AG04450 (cell line): ENCODE measurements at regions not wholly inside any gene's neighbourhood (a gene's known extent, or its start where the extent isn't known, plus 50 kb on each side); places are given as distances from the start of the nearest gene placed in this dataset.

ENCODE experiments used
- CTCF ChIA-PET: fragments of 300-600, 350-600 bp; formaldehyde crosslinking; extraction: SDS; loops from one replicate; lab custom pipeline; 2022; ENCODE audit warnings: antibody characterized with exemption, inconsistent platforms; lab: Charles Lee
- POLR2A ChIA-PET: fragments of 350-600 bp; formaldehyde crosslinking; extraction: SDS; loops from one replicate; lab custom pipeline; 2021; ENCODE audit warnings: antibody characterized with exemption, inconsistent platforms; lab: Yijun Ruan, JAX
- DNase-seq: peaks from one replicate; pipeline ENCODE4 v3.0.0-alpha.2; 2011; ENCODE audit warnings: low read depth, low spot score
- H3K27ac ChIP-seq: one replicate; pipeline ENCODE4 v1.5.1; 2012; ENCODE audit warnings: low read depth, low read length, control low read depth
- H3K27me3 ChIP-seq: one replicate; pipeline ENCODE4 v1.6.0; 2012; ENCODE audit warnings: low read length; ENCODE audit not compliant: control insufficient read depth, insufficient read depth
- H3K4me3 ChIP-seq: 2 replicates; pipeline ENCODE4 v1.5.1; 2011; ENCODE audit warnings: mild to moderate bottlenecking, low read depth, low read length, control low read depth
- H3K9me3 ChIP-seq: 2 replicates; pipeline ENCODE4 v1.5.1; 2012; ENCODE audit warnings: low read length; ENCODE audit not compliant: control insufficient read depth, insufficient read depth
- TF ChIP-seq, protein P1 (sequence below): IDR thresholded peaks from 2 replicates; pipeline ENCODE4 v1.5.1; 2011; ENCODE audit warnings: low read depth, low read length, control low read depth, inconsistent platforms

DNA sequence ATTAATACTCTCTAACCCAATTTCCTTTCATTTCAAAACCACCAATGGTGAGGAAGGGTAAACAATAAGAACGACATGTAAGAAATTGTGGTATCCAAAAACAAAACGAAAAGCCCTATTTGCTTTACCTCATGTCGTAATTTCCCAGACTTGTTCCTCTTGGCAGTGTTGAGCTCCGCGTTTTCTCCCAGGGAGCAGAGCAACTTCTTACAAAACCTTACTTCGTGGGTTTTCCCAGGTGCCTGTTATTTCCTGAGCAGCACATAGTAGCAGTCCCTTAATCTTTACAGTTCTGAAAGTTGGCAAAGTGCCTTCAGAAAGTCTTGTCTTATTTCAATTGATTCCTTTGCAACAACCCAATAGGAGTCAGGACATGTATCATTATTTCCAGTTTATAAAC, 207.9 kb upstream of the MARCKS start:
- no peak overlapping the region for H3K27ac ChIP-seq
- no peak overlapping the region for H3K4me3 ChIP-seq
- no peaks in the 10 kb centered on the region for H3K9me3 ChIP-seq
- no peak for DNase-seq
- TF ChIP-seq, protein P1, sequence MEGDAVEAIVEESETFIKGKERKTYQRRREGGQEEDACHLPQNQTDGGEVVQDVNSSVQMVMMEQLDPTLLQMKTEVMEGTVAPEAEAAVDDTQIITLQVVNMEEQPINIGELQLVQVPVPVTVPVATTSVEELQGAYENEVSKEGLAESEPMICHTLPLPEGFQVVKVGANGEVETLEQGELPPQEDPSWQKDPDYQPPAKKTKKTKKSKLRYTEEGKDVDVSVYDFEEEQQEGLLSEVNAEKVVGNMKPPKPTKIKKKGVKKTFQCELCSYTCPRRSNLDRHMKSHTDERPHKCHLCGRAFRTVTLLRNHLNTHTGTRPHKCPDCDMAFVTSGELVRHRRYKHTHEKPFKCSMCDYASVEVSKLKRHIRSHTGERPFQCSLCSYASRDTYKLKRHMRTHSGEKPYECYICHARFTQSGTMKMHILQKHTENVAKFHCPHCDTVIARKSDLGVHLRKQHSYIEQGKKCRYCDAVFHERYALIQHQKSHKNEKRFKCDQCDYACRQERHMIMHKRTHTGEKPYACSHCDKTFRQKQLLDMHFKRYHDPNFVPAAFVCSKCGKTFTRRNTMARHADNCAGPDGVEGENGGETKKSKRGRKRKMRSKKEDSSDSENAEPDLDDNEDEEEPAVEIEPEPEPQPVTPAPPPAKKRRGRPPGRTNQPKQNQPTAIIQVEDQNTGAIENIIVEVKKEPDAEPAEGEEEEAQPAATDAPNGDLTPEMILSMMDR: no peak
- no peaks in the 10 kb centered on the region for H3K27me3 ChIP-seq
- POLR2A ChIA-PET: no interaction called here
- CTCF ChIA-PET: no interaction called here

DNA sequence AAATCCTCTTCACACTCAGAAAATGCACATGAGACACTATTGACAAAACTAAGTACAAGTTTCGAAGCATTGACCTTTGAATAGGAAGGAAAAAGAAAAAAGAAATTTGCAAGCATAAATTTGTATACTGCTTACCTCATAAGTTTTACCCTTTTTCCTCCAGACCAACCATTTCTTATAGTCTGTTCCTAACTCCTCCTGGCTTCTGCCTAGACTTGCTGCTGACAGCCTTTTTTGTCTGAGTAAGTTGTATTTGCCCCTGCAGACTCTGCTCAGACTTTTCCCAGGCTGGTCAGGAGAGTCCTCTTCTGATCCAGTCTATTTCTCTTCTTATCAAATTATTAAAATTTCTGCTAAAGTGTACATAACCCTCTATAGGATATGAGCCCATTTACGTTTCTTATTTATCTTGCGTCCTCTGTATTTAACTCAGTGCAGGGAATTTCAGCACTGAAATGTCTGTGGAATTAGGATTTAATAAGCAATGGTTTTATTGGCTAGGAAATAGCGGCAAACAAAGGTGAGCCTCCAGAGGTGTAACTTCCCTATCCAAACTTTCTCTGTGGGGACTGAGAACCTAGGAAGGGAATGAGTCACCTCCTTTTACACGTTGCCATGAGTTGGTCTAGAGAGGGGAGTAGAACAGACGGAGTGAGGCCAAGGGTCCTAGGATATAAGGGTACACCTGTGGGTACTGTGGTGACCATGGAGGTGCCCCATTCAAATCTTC, 207.1 kb upstream of the MARCKS start:
- no peaks in the 10 kb centered on the region for H3K27me3 ChIP-seq

DNA sequence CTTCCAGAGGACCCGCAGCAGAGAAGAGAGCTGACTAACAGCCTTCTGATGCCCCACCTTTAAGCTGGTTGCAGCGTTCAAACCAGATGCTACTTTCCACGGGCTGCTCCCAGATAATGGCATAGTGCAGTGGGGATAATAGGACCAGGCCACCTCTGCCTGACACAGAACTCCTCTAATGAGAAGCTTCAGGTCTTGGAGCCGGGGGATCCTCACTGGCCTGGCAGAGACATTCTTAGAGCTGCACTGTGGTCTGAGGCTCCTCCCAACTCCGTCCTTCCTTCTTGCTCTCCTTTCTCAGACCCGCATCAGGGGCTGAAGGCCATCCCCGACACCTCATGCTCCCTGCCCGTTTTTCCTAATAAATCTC, 206.6 kb upstream of the MARCKS start:
- POLR2A ChIA-PET: no interaction called here
- no peak for DNase-seq
- no peaks in the 10 kb centered on the region for H3K27me3 ChIP-seq
- CTCF ChIA-PET: no interaction called here
- H3K9me3 ChIP-seq: no peaks in the 10 kb centered on the region
- TF ChIP-seq, protein P1: no peak
- H3K4me3 ChIP-seq: no peak overlapping the region
- no peak overlapping the region for H3K27ac ChIP-seq

More for the DNA sequence above, 207.1 kb upstream of the MARCKS start:
- Histone ChIP-seq H3K4me3 (no peak overlapping the region), H3K9me3 (no peaks in the 10 kb centered on the region), H3K27ac (no peak overlapping the region)
- DNase-seq: no peak
- TF ChIP-seq, protein P1: no peak
- POLR2A ChIA-PET: no interaction called here
- CTCF ChIA-PET: no interaction called here

DNA sequence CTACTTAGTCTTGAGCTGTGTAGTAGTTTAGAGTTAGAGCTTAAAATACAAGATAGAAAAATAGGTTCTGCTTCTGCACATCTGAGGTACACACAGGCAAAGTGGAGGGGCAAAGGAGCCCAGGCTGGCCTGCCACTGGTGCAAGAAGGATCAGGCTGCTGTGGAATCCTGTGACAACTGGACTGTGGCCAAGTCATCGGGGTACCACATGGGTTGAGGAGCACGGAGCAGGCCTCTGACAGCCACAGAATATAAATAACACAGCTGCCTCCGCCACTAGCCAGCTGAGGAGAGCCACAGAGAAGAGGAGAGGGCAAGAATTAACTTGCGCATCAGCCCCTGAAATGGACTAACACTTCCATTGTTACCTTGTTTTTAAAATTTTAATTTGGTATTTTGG, 206.0 kb upstream of the MARCKS start:
- no peaks in the 10 kb centered on the region for H3K9me3 ChIP-seq
- ChIA-PET CTCF (interaction anchor here (0.7 kb wide), 1 partner anchor 55 kb away, joined by 3 read pairs; no protein-coding TSS in a partner anchor), POLR2A (no interaction called here)
- TF ChIP-seq, protein P1: no peak
- no peak for DNase-seq
- no peak overlapping the region for H3K27ac ChIP-seq
- H3K27me3 ChIP-seq: no peaks in the 10 kb centered on the region
- H3K4me3 ChIP-seq: no peak overlapping the region

DNA sequence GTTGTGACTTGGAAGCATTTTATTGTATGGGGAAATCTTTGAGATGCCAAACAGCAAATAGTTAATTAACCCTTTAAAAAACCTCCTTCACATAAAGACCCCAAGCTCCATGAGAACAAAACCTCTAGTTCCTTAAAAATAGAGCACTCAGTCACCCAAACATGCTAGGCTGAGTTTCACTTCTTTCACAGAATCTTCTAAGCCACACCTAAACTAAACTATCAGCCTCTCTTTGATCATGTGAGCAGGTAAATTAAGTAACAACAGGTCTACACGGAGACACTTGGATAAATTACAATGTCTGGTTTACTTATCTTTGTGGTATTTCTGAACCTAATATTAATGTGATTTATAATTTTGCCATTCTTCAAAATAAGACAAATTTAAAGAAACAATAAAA, 205.2 kb upstream of the MARCKS start:
- H3K4me3 ChIP-seq: no peak overlapping the region
- DNase-seq: no peak
- H3K27ac ChIP-seq: no peak overlapping the region
- TF ChIP-seq, protein P1: no peak
- CTCF ChIA-PET: no interaction called here
- no peaks in the 10 kb centered on the region for H3K9me3 ChIP-seq
- POLR2A ChIA-PET: no interaction called here
- no peaks in the 10 kb centered on the region for H3K27me3 ChIP-seq
